Loucy (cell line): ENCODE measurements at regions not wholly inside any gene's neighbourhood (a gene's known extent, or its start where the extent isn't known, plus 50 kb on each side); places are given as distances from the start of the nearest gene placed in this dataset.

ENCODE experiments used
- EZH2phosphoT487 ChIP-seq: fragments of 200-600 bp; IDR thresholded peaks from 2 replicates; pipeline ENCODE4 v1.6.1; 2018; ENCODE audit warnings: antibody characterized with exemption, mild to moderate bottlenecking, moderate library complexity, borderline replicate concordance
- TF ChIP-seq, protein P1 (sequence below): fragments of 200-600 bp; sonication (generic); conservative IDR thresholded peaks from 2 replicates; pipeline ENCODE4 v1.5.1; 2014; ENCODE audit warnings: mild to moderate bottlenecking, antibody characterized with exemption, low read length

DNA sequence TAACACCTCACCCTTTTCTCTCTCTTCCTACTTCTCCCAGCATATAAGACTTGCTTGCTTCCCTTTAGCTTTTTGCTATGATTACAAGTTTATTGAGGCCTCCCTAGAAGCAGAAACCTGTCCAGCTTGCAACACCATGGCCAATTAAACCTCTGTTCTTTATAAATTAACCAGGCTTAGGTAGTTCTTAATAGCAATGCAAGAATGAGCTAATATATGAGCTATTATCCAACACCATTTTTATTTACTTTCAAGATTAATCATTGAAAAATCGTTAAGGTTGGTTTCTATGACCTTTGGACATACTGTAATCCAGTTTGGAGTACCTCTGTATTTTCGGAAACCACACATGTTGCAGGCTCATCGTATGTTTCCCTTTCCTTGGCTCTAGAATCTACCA, 643.1 kb downstream of the ZPLD1 start:
- TF ChIP-seq, protein P1, sequence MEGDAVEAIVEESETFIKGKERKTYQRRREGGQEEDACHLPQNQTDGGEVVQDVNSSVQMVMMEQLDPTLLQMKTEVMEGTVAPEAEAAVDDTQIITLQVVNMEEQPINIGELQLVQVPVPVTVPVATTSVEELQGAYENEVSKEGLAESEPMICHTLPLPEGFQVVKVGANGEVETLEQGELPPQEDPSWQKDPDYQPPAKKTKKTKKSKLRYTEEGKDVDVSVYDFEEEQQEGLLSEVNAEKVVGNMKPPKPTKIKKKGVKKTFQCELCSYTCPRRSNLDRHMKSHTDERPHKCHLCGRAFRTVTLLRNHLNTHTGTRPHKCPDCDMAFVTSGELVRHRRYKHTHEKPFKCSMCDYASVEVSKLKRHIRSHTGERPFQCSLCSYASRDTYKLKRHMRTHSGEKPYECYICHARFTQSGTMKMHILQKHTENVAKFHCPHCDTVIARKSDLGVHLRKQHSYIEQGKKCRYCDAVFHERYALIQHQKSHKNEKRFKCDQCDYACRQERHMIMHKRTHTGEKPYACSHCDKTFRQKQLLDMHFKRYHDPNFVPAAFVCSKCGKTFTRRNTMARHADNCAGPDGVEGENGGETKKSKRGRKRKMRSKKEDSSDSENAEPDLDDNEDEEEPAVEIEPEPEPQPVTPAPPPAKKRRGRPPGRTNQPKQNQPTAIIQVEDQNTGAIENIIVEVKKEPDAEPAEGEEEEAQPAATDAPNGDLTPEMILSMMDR = no peak
- no peak for TF ChIP-seq EZH2phosphoT487
